Kidney (tissue), 13 donors: ENCODE measurements at regions not wholly inside any gene's neighbourhood (a gene's known extent, or its start where the extent isn't known, plus 50 kb on each side); places are given as distances from the start of the nearest gene placed in this dataset.

Experiments used
- DNase-seq, 5 donors: peaks; one replicate each; pipeline ENCODE4 v3.0.0-alpha.2; 2013 to 2020
- FAIRE-seq: peaks from 2 replicates; lab custom pipeline; 2012; peaks lifted over from hg19 to GRCh38; lab: Jason Lieb, UNC
- H3K27ac ChIP-seq, 2 donors: one replicate each; pipeline ENCODE4 v1.7.0; 2013; ENCODE audit warnings: low read depth in 2 of 2, low read length in 2 of 2, inconsistent platforms in 1 of 2
- H3K27me3 ChIP-seq: one replicate; pipeline ENCODE4 v1.7.1; 2013; ENCODE audit warnings: low read length, inconsistent platforms; ENCODE audit not compliant: control insufficient read depth, insufficient read depth
- H3K36me3 ChIP-seq, 3 donors: one replicate each; pipeline versions ENCODE4 v1.7.0 to v1.7.1; 2013; ENCODE audit warnings: low read length in 3 of 3, control low read depth in 1 of 3, inconsistent platforms in 1 of 3; ENCODE audit not compliant: insufficient read depth in 3 of 3, control insufficient read depth in 2 of 3
- H3K4me1 ChIP-seq, 3 donors: one replicate each; pipeline versions ENCODE4 v1.7.0 to v1.7.1; 2013; ENCODE audit warnings: low read length in 3 of 3, inconsistent platforms in 1 of 3, low read depth in 1 of 3; ENCODE audit not compliant: control insufficient read depth in 2 of 3, insufficient read depth in 2 of 3
- H3K4me3 ChIP-seq, 3 donors: one replicate each; pipeline versions ENCODE4 v1.7.0 to v1.8.1; 2013; ENCODE audit warnings: low read length in 3 of 3, control low read depth in 1 of 3, inconsistent platforms in 1 of 3
- H3K9ac ChIP-seq, 3 donors: one replicate each; pipeline versions ENCODE4 v1.7.0 to v1.7.1; 2013; ENCODE audit warnings: low read length in 3 of 3, control low read depth in 1 of 3, inconsistent platforms in 1 of 3
- H3K9me3 ChIP-seq, 3 donors: one replicate each; pipeline versions ENCODE4 v1.7.0 to v1.7.1; 2013; ENCODE audit warnings: low read length in 3 of 3, control low read depth in 1 of 3, inconsistent platforms in 1 of 3; ENCODE audit not compliant: control insufficient read depth in 2 of 3, insufficient read depth in 1 of 3
- CTCF ChIP-seq: IDR thresholded peaks from 3 replicates; pipeline ENCODE4 v1.5.1; 2012; ENCODE audit warnings: mild to moderate bottlenecking, moderate library complexity, borderline replicate concordance; ENCODE audit not compliant: insufficient read depth; ENCODE audit errors: extremely low read depth
- intact Hi-C: fragments of 100-400 bp; cut with DNase I; formaldehyde crosslinking; loops from one replicate; pipeline ENCODE4 v1.11.1; 2022
- donor health status: control.
- donor health status: control.
- donor health status: control.
- donor health status: control.
- donor health status: control.
- donor health status: DM: yes; HTN: yes; CAD: no.
- donor health status: Normal renal cell carcinoma (clear cell type).

DNA sequence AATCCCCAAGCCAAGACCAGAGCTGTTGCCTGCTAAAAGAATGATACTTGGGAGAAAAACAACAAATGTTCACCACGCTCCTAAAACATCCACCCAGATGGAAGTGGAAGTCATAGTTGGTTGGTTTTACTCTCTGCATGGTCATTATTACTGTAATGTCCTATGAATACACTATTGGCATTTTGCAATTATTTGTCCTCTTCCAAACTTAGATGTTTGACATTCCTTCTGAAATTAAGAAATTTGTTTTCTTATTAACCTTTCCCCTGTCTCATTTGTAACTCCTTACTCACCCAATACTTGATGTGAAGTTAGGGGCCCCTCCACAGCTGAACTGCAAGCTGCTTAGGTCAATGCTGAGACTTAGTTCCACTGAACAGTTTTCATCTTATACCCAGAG lies 383.3 kb downstream of the INHBA start:
- H3K36me3 ChIP-seq: no peaks in the 10 kb centered on the region
- FAIRE-seq: no peak
- intact Hi-C loops: no loop called here
- no peak for TF ChIP-seq CTCF
- H3K27ac ChIP-seq: no peak overlapping the region
- H3K9ac ChIP-seq: no peak overlapping the region
- no peaks in the 10 kb centered on the region for H3K27me3 ChIP-seq
- no peak for DNase-seq
- no peaks in the 10 kb centered on the region for H3K4me1 ChIP-seq
- no peaks in the 10 kb centered on the region for H3K9me3 ChIP-seq
- H3K4me3 ChIP-seq: no peak overlapping the region

DNA sequence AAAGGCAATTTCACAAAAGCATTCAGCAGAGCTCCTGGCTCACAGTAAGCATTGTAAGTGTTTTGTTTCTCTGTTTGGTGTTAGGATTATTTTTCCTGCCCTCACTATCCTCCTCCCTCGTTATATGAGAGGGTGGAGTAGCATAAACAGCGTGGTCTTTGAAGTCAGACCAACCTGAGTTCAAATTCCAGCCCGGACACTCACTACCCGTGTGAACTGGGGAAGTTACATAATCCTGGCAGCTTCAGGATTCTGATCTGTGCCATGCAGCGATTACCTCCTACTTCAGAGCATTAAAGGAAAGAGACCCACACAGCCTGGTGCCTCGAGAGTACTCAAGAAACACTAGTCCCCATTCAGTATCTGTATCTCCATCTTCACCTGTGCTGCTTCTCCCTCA lies 386.5 kb downstream of the INHBA start:
- DNase-seq: no peak
- Histone ChIP-seq H3K9me3 (no peaks in the 10 kb centered on the region), H3K27ac (no peak overlapping the region), H3K4me3 (no peak overlapping the region), H3K9ac (no peak overlapping the region), H3K36me3 (no peaks in the 10 kb centered on the region), H3K4me1 (no peaks in the 10 kb centered on the region), H3K27me3 (no peaks in the 10 kb centered on the region)
- FAIRE-seq: no peak
- intact Hi-C loops: no loop called here
- no peak for TF ChIP-seq CTCF

DNA sequence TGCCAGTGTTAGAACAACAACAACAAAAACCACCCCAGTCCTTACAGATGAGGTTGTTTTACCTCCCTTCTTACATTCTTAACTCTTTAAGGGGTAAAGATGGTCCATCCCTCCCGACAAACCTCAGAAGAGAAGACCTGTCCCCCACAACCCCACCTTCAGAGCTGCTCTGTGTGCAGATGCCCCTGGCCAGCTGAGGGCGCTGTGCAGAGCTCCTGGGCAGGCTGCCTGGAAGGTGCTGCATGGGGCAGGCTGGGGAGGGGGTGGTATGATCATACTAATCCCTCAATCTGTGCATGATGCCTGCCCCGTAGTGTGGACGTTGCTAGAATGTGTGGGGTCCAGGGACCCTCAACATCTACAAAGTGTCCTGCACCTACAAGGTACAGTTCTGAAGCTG lies 387.1 kb downstream of the INHBA start:
- intact Hi-C loops: no loop called here
- Histone ChIP-seq H3K27ac (no peak overlapping the region), H3K4me1 (peaks cover 0 to 2% (median 0%) of the 10 kb centered on the region in 3 donors), H3K4me3 (no peak overlapping the region), H3K27me3 (no peaks in the 10 kb centered on the region), H3K36me3 (no peaks in the 10 kb centered on the region), H3K9me3 (no peaks in the 10 kb centered on the region), H3K9ac (no peak overlapping the region)
- FAIRE-seq: no peak
- no peak for DNase-seq
- no peak for TF ChIP-seq CTCF

- Histone ChIP-seq H3K27ac (no peak overlapping the region), H3K9me3 (no peaks in the 10 kb centered on the region), H3K36me3 (no peaks in the 10 kb centered on the region), H3K27me3 (no peaks in the 10 kb centered on the region), H3K4me3 (no peak overlapping the region), H3K9ac (no peak overlapping the region), H3K4me1 (peaks cover 0 to 2% (median 0%) of the 10 kb centered on the region in 3 donors)
- no peak for FAIRE-seq
- no peak for TF ChIP-seq CTCF
- intact Hi-C loops: no loop called here
- DNase-seq: no peak
Observed at GRCh38 chr7:41313171-41313570, 389.7 kb downstream of the INHBA start.
